ENCODE measurements at regions not wholly inside any gene's neighbourhood (a gene's known extent, or its start where the extent isn't known, plus 50 kb on each side); places are given as distances from the start of the nearest gene placed in this dataset.

DNA sequence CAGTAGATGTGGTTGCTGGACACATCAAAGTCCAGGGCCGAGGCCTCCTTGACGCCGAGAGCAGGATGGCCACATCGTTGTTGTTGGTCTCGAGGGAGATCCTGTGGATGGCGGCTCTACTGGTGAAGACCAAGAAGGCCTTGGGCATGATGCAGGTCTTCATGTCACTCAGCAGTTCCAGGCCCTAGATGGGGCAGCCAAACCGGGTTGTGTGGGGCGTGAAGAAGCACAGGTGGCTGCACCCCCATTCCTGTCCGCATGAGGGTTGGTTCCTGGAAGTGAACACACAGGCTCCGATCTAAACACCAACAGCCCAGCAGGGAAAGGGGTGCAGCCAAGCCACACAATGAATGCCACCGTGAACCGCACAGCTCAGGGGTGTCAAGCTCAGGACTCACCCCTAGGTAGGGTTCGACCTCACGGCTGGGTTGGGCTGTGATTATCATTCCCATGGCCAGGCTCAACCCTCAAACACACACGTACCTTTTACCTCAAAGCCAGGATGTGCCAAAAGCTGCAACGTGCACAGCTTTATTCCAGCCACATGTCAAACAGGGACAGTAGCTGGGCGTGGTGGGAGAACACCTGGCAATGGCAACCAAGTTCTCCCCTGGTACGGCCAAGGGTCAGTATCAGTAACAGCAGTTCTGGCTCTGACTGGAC lies 132.3 kb downstream of the CRYBB2 start:
- DNase-seq: no peak

DNA sequence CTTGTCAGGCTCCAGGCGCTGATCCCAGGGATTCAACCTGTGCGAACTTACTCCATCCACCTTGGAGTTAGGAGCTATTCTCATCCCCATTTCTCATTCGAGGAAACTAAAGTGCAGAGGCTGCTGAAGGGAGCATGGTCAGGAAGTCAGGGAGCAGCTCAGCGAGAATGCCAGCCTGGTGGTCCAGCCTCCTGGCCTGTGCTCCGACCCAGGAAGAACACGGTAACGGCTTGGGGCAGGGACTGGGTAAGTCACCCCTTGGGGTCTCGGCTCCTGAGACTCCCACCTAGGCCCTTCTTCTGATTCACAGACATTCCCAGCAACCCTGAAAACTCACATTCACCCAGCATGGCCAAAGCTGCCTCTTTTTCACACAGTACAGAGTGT lies 132.8 kb downstream of the CRYBB2 start:
- no peak for DNase-seq

DNA sequence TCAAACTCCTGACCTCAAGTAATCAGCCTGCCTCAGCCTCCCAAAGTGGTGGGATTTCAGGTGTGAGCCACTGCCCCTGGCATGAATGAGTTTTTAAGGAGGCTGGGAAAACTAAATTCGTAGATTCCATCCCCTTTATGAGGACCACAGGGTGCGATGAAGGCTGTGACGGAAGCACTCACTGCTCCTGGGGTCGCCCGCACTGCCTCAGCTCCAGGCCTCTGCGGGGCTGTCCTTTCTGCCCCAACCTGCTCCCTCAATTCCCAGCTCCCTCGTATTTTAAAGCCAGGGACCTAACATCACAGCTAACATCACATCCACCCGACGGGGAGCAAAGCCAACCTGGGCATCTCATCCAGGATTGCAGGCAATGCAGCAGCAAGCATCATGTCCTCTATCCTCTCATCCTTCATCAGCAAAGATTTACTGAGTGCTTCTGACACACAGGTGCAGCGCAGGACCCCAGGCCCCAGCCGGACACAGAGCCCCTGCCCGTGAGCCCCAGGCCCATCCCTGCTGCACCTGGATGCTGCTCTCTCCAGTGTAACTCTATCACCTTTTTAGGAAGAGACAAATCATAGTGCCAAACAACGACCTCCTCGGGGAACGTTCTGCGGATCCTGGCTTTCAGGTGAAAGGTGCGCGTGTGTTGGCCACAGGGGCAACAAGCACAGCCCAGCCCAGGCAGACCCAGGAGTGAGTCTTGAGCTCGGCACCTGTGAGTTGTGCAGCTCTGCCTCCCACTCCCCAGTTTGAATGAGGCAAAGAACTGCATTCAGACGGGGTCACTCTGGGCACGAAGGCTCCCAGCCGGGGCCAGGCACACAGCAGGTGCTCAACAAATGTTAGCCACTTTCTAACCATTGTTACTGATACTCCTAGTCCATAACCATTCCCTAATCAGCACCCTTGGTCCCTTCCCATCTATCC lies 134.3 kb downstream of the CRYBB2 start:
- DNase-seq: no peak

DNA sequence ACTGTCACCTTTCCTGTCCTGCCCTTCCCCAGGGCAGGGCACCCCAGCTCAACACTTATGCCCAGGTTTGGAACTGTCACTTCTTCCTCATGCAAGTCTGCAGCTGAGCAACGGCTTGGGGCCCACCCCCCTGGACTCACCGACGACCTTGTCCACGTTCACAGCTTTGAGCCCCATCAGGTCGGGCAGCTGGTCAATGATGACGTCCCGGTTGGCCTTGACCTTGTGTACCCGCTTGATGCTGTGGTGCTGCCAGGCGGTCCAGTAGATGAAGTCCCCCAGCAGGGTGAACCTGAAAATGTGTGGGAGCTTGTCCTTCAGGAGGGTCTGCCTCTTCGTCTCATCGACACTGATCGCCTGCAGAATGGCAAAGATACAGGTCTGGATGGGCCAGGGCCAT lies 135.0 kb downstream of the CRYBB2 start:
- no peak for DNase-seq

DNA sequence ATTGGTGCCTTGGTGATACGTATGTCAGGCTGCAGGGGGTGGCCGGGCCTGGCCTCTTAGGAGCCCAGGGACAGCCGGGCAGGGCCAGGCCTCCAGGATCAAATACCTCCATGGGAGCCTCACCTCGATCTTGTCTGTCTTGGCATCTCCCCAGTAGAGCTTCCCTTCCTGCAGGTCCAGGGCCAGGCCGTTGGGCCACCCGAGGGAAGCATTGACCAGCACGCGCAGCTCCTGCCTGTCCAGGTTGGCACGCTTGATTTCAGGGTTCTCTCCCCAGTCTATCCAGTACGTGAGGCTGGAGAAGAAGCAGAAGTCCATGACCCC lies 137.7 kb downstream of the CRYBB2 start:
- DNase-seq: no peak

DNA sequence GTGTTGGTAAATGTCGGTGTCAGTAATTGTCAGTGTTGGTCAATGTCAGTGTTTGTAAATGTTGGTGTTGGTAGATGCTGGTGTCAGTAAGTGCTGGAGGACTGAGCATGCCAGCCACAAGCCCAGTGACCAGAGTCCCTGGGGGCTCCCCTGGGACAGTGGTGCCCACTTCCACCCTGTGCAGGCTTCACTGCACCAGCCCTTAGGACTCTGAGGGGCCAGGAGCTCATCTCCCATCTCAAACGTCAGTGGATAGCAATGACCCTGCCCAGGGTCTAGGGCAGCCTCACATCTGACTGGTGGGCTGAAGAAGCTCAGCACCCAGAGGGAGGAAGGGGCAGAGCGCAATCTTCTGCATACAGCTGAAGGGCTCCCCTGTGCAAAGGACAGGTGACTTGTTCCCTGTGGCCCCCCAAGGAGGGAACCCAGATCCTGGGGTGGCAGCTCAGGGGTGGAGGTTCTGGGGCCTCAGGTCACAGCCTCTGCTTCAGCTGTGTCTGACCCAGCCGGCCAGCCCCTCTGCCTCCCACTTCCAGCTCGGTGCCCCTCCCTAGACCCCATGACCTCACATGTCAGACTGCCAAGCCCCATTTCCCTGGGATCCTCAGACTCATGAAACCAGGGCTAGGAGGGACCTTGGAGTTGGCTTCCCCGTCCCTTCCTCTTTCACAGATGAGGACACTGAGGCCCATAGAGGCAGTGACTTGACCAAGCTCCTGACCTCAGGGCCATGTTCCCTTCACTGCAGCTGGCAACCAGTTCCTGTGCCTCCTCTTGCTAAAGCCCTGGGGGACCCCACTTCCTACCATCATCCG lies 138.4 kb downstream of the CRYBB2 start:
- no peak for DNase-seq

DNA sequence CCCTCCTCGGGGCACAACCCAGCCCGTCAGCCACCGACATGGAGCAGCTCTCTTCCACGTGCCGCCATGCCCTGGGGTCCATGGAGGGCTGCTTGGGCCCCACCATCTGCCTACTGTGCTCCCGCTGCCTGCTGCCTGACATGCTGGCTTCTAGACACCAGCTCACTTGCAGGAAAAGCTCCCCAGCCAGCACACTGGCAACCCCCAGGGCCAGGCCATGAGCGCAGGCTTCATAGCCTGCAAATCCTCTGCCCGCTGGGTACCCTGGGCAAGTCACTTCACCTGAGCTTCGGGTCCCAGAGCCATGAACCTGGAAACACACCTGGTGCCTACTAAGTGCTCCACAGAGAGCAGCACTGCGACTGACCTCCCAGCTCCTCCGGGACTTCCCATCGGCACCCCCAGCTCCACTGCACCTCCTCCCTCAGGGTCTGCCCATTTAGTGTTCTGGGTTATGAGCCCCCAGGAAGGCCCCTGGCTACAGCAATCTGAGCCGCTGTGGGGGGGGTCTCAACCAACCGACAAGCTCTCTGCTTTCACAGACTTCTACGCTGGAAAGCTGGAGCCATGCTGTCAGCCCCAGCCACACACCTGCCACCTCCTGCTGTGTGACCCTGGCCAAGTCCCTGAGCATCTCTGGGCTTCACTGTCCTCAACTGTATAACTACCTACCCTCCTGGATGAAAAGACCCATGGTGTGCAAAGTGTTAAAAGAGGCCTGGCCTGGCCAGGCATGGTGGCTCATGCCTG lies 139.2 kb downstream of the CRYBB2 start:
- DNase-seq: no peak

DNA sequence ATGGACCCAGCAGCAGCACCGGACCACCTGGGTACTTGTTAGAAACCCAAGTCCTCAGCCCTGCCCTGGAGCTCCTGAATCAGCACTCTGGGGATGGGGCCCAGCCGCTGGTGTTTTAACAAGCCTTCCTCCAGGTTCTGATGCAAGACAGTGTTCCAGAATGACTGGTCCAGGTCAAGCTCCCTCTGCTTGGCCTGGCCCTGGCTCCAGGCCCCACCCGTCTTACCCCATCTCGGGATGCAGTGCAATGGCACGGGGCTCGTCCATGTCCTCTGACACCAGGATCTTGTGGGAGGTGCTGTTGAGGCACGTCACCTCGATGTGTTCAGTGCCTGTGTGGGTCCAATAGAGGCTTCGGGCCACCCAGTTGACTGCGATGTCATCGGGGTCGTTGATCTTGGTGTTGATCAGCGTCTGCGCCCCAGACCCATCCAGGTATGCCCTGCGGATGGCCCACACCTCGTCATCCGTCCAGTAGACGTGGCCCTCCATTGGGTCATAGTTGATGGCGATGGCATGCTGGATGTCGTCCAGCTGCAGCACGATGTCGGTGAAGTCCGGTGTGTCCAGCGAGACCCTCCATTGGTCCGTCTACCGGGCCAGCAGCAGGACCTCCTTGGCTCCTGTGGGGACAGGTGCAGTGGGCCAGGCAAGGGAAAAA lies 140.3 kb downstream of the CRYBB2 start:
- no peak for DNase-seq

DNA sequence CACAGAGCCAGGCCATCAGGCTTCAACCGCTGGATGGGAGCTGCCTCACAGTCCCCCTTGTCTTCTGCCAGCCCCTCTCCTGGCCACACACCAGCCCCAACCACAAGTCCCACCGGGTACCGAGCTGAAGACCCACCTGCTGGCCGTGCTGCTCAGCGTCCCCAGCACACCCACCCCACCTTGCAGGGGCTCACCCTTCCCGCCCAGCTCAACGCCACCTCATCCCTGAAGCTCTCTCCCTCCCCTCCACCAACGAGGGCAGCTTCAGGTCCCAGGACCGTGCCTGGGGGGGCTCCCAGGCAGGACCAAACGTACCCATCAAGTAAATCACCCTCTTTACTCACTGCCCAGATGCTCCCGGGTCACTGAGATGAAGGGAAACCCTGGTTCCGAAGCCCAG lies 141.0 kb downstream of the CRYBB2 start:
- no peak for DNase-seq

DNA sequence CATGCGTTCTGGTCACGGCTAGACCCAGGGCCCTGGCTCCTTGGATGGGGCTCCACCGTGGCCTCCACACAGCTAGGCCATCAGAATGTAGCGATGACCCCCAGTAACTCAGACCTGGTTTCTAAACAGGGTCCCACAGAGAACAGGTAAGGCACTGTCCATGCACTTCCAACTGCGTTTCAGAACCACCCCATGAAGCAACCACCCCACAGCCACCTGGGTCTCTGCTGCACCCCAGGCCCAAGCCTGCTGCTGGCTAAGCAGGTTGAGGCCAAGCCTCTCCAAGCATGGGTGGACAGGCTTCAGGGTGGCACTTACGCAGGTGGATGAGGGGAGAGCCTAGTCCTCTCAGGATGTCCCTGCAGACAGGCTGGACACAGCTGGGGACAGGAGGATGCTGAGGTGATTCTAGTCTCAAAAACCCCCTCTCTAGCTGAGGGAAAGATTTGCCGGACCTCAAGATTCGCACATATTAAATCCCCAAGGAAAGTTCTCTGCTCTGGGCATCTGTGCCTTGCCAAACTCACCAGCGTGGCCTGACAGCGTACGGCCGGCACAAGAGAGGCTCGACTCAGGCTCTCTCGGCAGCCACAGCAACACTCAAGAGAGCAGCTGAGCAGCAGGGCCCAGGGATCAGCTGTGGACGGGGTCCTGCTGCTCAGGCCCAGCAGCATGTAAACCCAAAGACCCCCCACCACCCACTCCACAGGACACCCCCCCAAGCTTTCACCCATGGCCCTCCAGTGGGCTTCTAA lies 141.6 kb downstream of the CRYBB2 start:
- DNase-seq: no peak

DNA sequence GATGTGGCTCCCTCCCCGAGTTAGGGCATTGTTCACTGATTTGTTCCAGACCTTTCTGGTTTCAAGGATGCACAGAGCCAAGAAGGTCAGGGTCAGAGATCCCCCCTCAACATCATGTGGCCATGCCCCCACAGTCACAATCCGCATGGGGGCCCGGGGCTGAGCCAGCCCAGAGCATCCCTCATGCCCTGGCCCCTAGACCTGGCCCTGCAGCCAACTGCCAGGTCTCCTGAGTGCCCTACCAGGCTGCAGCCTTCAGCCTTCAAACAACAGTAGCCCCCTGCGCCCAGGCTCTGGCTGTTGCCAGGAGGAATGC lies 142.4 kb downstream of the CRYBB2 start:
- DNase-seq: no peak

DNA sequence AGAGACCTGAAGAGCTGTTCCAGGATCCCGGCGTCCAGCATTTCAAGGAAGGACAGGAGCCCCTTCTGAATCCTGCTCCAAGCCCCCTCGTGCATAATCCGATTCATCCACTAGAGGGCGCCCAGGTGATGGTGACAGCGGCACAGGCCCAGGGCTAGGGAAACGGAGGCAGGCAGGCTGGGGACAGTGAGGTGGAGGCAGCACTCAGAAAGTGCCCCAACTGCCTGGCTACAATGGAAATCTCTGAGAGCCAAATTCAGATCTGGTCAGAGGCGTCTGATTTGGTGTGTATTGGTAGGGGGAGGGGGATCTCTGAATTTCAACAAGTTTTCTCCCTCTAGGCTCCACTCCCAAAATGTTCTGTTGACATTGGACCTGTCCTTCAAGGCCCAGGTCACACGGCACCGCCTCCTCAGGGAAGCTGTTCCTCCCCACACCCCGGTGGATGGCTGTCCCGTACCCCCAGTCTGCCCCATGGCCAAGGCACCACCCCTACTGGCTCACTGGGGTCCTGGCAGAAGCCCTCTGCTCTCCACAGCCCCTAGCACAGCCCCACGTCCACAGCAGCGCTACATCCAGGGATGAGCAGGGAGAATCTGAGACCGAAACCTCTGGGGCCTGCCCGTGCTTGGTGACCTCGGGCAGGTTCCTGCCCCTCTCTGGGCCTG lies 142.9 kb downstream of the CRYBB2 start:
- peak; percentile 50 for DNase-seq

DNA sequence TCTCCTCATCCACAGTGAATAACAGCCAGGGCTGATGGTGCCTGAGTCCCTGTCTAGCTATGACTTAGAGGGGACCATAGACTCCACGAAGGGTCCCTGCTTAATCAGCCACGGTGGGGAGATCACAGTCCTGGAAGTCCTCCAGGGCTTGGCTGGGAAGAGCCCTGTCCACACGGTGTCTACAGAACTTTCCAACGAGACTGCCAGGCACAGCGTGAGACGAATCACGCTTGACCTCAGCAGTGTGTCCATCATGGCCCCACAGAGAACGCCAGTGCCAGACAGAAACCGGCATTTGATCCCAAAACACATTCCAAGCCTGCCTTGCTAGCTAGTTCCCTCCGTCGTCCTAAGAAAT lies 143.4 kb downstream of the CRYBB2 start:
- DNase-seq: no peak

DNA sequence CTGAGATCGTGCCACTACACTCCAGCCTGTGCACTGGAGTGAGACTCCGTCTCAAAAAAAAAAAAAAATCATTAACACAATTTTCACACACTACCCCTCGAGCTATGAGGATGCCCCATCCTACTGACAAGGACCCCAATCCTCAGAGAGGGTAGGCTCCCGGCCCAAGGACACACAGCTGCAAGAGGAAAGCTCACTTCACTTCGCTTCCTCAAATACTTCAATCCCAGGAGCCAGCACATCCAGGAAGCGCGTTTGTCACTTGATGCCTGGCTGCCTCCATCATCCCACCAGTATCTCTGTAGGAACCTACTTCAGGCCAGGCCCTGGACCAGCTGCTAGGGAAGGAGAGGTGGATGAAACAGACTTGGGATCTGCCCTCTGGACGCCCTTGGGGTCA lies 144.0 kb downstream of the CRYBB2 start:
- no peak for DNase-seq

DNA sequence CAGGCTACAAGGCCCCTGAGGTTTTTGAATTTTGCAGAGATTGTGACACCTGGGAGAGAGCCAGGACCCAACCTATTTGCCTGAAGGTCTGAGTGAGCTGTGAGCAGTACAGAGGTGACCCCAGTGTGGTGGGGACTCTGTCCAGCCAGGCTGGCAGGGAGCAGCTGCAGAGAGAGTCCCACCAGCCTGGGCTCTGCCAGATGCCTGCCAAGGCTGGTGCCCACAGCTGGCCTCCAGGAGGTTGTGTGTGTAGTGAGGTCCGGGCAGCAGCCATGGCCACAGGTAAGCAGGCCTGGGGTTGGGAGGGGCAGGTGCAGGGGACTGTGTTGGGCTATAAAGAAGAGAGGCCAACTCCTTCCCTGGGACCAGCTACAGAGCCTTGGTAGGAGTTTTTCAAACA lies 144.8 kb downstream of the CRYBB2 start:
- no peak for DNase-seq

DNA sequence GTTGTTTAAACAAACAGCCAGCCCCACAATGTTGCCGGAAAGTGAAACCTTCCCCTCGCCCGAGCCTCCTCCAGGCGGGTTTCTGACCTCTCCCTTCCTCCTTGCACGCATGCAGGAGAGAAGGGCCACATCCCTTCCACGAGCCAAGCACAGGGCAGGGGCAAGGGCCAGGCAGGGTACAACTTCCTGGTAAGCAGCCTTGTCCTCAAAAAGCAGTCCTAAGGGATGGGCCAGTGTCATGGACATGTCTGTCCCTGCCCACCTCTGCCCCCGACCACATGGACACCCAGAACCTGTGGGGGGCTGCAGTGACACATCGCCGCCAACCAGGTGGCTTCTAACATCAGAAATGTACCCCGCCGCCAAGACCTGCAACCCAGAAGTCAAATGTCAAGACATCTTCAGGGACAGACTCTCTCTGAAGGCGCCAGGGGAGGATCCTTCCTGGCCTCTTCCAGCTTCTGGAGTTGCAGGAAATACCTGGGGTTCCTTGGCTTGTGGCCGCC lies 145.3 kb downstream of the CRYBB2 start:
- DNase-seq: no peak

DNA sequence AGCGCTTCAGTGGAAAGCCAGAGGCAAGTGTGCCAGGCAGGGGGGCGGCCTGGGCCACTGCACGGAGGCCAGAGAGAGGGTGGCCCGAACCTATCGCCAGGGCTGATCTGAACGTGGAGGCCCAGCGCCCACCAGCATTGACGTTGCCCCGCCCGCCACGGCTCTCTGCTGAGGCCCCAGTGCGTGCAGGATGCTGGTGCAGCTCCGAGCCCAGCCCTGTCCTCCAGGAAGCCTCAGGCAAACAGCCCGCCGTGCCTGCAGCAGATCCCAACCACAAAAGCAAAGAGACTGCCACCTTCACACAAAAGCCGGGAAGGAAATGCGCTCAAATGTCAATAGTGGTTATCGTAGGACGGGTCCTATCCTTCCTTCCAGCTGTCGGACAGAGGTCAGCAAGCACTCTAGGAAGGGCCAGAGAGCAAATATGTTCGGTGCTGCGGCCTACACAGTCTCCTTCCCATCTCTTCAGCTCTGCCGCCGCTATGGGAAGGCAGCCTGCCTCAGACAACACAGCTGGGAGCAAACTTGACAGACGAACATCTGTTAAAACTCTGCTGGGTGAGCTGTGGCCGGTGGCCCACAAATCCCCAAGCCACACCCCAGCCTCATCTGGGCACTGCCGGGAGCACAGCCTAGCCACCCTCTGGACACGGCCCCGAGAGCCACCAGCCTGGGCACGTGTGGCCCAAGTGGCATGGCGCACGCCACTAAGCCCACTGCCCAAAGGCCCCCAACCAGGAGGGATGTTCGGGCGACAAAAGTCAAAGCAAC lies 146.2 kb downstream of the CRYBB2 start:
- DNase-seq: no peak

DNA sequence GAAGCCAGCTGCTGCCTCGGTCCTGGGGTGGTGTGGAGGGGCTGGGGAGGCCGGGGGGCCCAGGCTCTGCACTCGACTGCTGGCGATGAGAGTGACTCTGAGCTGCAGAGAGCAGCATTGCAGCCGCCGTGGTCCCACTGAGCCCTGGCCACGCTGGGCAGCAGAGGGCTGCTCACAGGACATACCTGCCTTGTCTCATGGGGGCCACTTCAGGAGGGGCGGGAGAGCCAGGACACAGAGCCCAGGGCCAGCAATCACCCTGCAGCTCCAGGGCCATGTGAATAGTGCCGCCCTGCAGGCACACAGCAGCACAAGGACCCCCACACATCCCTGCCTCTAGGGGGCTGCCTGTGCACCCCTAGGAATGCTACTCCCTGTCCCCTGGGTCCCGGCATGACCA lies 147.0 kb downstream of the CRYBB2 start:
- DNase-seq: no peak

DNA sequence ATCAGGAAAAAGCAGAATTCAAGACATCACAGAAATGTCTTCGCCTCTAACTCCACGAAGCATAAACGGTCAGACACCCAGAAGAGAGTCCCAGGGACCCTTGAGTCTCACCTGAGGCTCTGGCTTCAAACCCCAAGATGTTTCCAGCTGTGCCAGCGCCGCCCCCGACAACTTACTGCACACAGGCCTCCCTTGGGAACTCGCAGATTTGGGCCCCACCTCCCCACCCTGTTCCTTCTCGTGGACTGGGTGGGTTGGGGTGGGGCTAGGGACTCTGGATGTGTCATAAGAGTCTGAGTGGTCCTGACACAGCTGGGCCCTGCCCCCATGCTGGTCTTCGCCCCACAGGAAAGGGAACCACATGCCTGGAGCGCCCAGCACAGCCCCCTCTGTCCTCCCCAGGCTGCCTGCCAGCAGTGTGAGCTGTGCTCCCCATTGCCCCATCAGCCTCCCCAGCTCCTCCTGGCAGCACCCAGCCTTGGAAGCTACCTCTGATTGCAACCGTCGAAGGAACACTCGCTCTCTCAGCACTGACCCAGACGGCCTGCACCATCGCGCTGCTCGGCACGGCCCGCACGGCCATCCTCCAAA lies 147.5 kb downstream of the CRYBB2 start:
- no peak for DNase-seq

DNA sequence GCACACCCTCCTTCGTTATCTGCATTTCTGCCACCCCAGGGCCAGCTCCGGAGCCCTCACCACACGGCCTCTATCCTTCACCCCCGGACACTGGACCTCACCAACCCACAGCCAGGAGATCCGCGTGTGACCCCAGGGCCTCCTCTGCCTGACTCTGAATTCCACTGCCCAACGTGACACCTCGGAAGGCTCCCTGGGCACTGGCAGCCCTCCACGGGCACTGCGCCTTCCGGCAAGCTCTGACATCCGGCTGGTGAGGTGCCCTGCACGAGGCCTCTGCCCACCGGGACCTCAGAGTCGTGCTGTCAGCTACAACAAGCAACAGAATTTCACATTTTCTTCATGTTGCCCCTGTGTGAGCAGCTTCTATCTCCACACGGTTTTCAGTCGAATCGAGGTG lies 148.3 kb downstream of the CRYBB2 start:
- DNase-seq: no peak

Measured in effector CD8-positive, alpha-beta T cell (primary cell).